GM12874 (cell line): ENCODE measurements at regions not wholly inside any gene's neighbourhood (a gene's known extent, or its start where the extent isn't known, plus 50 kb on each side); places are given as distances from the start of the nearest gene placed in this dataset.

Source experiments
- CTCF ChIP-seq: IDR thresholded peaks from 2 replicates; pipeline ENCODE4 v1.5.1; 2011; ENCODE audit warnings: low read depth, mild to moderate bottlenecking, control low read depth, low read length, moderate library complexity; ENCODE audit not compliant: insufficient read depth

GRCh38 chr13:67877031-67877430 lies 646.9 kb upstream of the PCDH9 start:
- no peak for TF ChIP-seq CTCF

- TF ChIP-seq CTCF, result no peak
Observed at GRCh38 chr13:67867206-67867605, 637.1 kb upstream of the PCDH9 start.

- TF ChIP-seq CTCF, result no peak
Observed at GRCh38 chr13:67860315-67860714, 630.2 kb upstream of the PCDH9 start.

GRCh38 chr13:67859904-67860303 lies 629.8 kb upstream of the PCDH9 start:
- no peak for TF ChIP-seq CTCF

- TF ChIP-seq CTCF, result no peak
Observed at GRCh38 chr13:67857581-67858310, 627.6 kb upstream of the PCDH9 start.

GRCh38 chr13:67856955-67857354 lies 626.8 kb upstream of the PCDH9 start:
- no peak for TF ChIP-seq CTCF

- no peak for TF ChIP-seq CTCF
Observed at GRCh38 chr13:67855741-67856238, 625.7 kb upstream of the PCDH9 start.
